22Rv1 (cell line): ENCODE measurements at regions not wholly inside any gene's neighbourhood (a gene's known extent, or its start where the extent isn't known, plus 50 kb on each side); places are given as distances from the start of the nearest gene placed in this dataset.
A peak's percentile ranks its signal among the peaks of the same experiment; 100 is the strongest.

Source experiments
- CTCF ChIP-seq: fragments of 450-650 bp; IDR thresholded peaks from 2 replicates; pipeline ENCODE4 v1.5.1; 2017; ENCODE audit warnings: mild to moderate bottlenecking
- ZFX ChIP-seq: fragments of 450-650 bp; IDR thresholded peaks from 2 replicates; pipeline ENCODE4 v1.6.1; 2017; ENCODE audit warnings: antibody characterized with exemption, borderline replicate concordance

- TF ChIP-seq CTCF (peak; percentile 74), ZFX (no peak)
Measured at GRCh38 chr6:56757588-56757984, 114.9 kb upstream of the DST start.
